K562 (cell line): ENCODE measurements at regions not wholly inside any gene's neighbourhood (a gene's known extent, or its start where the extent isn't known, plus 50 kb on each side); places are given as distances from the start of the nearest gene placed in this dataset.
"Not testable (repeated sequence)": the region's sequence is repeated elsewhere in the genome, so short reads cannot be mapped to it uniquely, and the experiment has no call there.

ENCODE experiments used
- ATAC-seq: fragments of 200-7000 bp; cut with Tn5 transposase; 3 replicates; pipeline ENCODE4 v1.9.1; 2020; ENCODE audit warnings: moderate library complexity
- BruUV-seq: library from RNA; stranded (reverse); fragments of 400-500 nt; replicated peaks from 2 replicates; lab custom pipeline; 2021; lab: Mats Ljungman, UMichigan
- CTCF ChIA-PET: fragments of 300-600 bp; formaldehyde crosslinking; extraction: SDS; loops from one replicate; lab custom pipeline; 2021; ENCODE audit warnings: low intra/inter-chr PET ratio; lab: Yijun Ruan, JAX
- POLR2A ChIA-PET: fragments of 300-600, 350-650 bp; sonication (Branson Sonifier 250); formaldehyde crosslinking; extraction: SDS; loops from one replicate; lab custom pipeline; 2021; ENCODE audit warnings: antibody characterized with exemption, inconsistent platforms; lab: Yijun Ruan, JAX
- DNase-seq, 4 experiments: peaks; one replicate each; pipeline versions ENCODE4 v3.0.0 to v3.0.0-alpha.2; 2011 to 2018; ENCODE audit warnings: low spot score in 3 of 4, mixed read lengths in 3 of 4; ENCODE audit errors: extremely low read depth in 1 of 4
- FAIRE-seq: peaks from 2 replicates; lab custom pipeline; 2011; peaks lifted over from hg19 to GRCh38; lab: Jason Lieb, UNC
- H2AFZ ChIP-seq: 2 replicates; pipeline ENCODE4 v1.6.0; 2011; ENCODE audit warnings: low read depth, low read length, control low read depth, inconsistent platforms
- H3K27ac ChIP-seq: fragments of 200-600 bp; 3 replicates; pipeline ENCODE4 v1.8.0; 2011; ENCODE audit warnings: low read depth, mild to moderate bottlenecking, control low read depth, inconsistent platforms, low read length, moderate library complexity, mixed read lengths; ENCODE audit errors: extremely low read depth
- H3K27me3 ChIP-seq, 2 experiments: fragments of 300-600 bp in 1 of 2; 2 replicates in 1 of 2; 3 replicates in 1 of 2; pipeline versions ENCODE4 v1.6.0 to v1.8.0; 2011; ENCODE audit warnings: inconsistent platforms in 2 of 2, low read length in 2 of 2, mild to moderate bottlenecking in 1 of 2, mixed read lengths in 1 of 2, moderate library complexity in 1 of 2; ENCODE audit not compliant: control insufficient read depth in 2 of 2, insufficient read depth in 2 of 2
- H3K36me3 ChIP-seq: fragments of 300-600 bp; 3 replicates; pipeline ENCODE4 v1.8.0; 2011; ENCODE audit warnings: mild to moderate bottlenecking, low read length, inconsistent platforms; ENCODE audit not compliant: control insufficient read depth, insufficient read depth
- H3K4me1 ChIP-seq, 2 experiments: fragments of 200-600 bp in 1 of 2; replicated peaks in 1 of 2; 2 replicates in 1 of 2; 3 replicates in 1 of 2; pipeline versions ENCODE4 v1.5.1 to v1.8.0; 2011; ENCODE audit warnings: inconsistent platforms in 2 of 2, low read length in 2 of 2, mild to moderate bottlenecking in 1 of 2, mixed read lengths in 1 of 2, moderate library complexity in 1 of 2; ENCODE audit not compliant: control insufficient read depth in 2 of 2, insufficient read depth in 2 of 2
- H3K4me2 ChIP-seq: 2 replicates; pipeline ENCODE4 v1.6.1; 2011; ENCODE audit warnings: low read length, control low read depth, inconsistent platforms, mixed read lengths; ENCODE audit not compliant: insufficient read depth
- H3K4me3 ChIP-seq: fragments of 200-600 bp; sonication (generic), shearing (Covaris generic); 2 replicates; pipeline ENCODE4 v1.5.1; 2016; ENCODE audit warnings: control low read depth, inconsistent platforms
- H3K79me2 ChIP-seq: fragments of 200-600 bp; 3 replicates; pipeline ENCODE4 v1.8.0; 2011; ENCODE audit warnings: low read length, inconsistent platforms; ENCODE audit not compliant: control insufficient read depth, insufficient read depth
- H3K9ac ChIP-seq, 2 experiments: 2 replicates each; pipeline versions ENCODE4 v1.6.0 to v1.6.1; 2011; ENCODE audit warnings: low read depth in 2 of 2, low read length in 2 of 2, control low read depth in 1 of 2, inconsistent platforms in 1 of 2, mild to moderate bottlenecking in 1 of 2, mixed read lengths in 1 of 2; ENCODE audit not compliant: insufficient read depth in 1 of 2
- H3K9me1 ChIP-seq: one replicate; pipeline ENCODE4 v1.6.0; 2011; ENCODE audit warnings: inconsistent platforms, mild to moderate bottlenecking, low read length, moderate library complexity; ENCODE audit not compliant: control insufficient read depth, insufficient read depth
- H3K9me3 ChIP-seq: replicated peaks from 2 replicates; pipeline ENCODE4 v1.5.1; 2011; ENCODE audit warnings: low read depth, low read length, inconsistent platforms; ENCODE audit not compliant: control insufficient read depth, insufficient read depth
- H4K20me1 ChIP-seq: replicated peaks from 2 replicates; pipeline ENCODE4 v1.6.1; 2011; ENCODE audit warnings: low read length, inconsistent platforms, mixed read lengths; ENCODE audit not compliant: control insufficient read depth, insufficient read depth
- ATF7 ChIP-seq: fragments of 450-650 bp; IDR thresholded peaks from 2 replicates; pipeline ENCODE4 v1.7.1; 2014; ENCODE audit warnings: mild to moderate bottlenecking, moderate library complexity
- HBP1 ChIP-seq: fragments of 450-650 bp; formaldehyde crosslinking; IDR thresholded peaks from 2 replicates; pipeline ENCODE4 v1.4.0; 2022; ENCODE audit warnings: missing genetic modification characterization
- NCOA6 ChIP-seq: fragments of 450-650 bp; IDR thresholded peaks from 2 replicates; pipeline ENCODE4 v1.6.1; 2017; ENCODE audit warnings: mild to moderate bottlenecking
- NFIC ChIP-seq: fragments of 450-650 bp; IDR thresholded peaks from 2 replicates; pipeline ENCODE4 v1.6.1; 2017; ENCODE audit warnings: mild to moderate bottlenecking, inconsistent platforms
- NR2C1 ChIP-seq, 2 experiments: fragments of 450-650 bp; IDR thresholded peaks; 2 replicates each; pipeline ENCODE4 v1.6.1; 2017; ENCODE audit warnings: mild to moderate bottlenecking in 2 of 2, antibody characterized with exemption in 1 of 2, inconsistent platforms in 1 of 2, missing compliant biosample characterization in 1 of 2, missing genetic modification characterization in 1 of 2
- THRB ChIP-seq: fragments of 450-650 bp; formaldehyde crosslinking; conservative IDR thresholded peaks from 2 replicates; pipeline ENCODE4 v1.4.0; 2022; ENCODE audit warnings: mild to moderate bottlenecking, missing genetic modification characterization
- TRIM28 ChIP-seq: fragments of 450-650 bp; IDR thresholded peaks from 2 replicates; pipeline ENCODE4 v1.6.1; 2017
- ZNF436 ChIP-seq: fragments of 250-450, 450-650 bp; sonication (Bioruptor Pico); formaldehyde crosslinking; IDR thresholded peaks from 2 replicates; pipeline ENCODE4 v1.7.0; 2020; ENCODE audit warnings: mild to moderate bottlenecking
- WGBS: fragments of 100-300 bp; shearing (Covaris generic); methylation state at CpG from one replicate; pipeline ENCODE4 v1.1.6; 2016; ENCODE audit warnings: low coverage, mixed read lengths; ENCODE audit not compliant: insufficient coverage; ENCODE audit errors: missing lambda C conversion rate; 5-methylcytosine and 5-hydroxymethylcytosine counted together
- in situ Hi-C: fragments of 300-500 bp; cut with MboI; formaldehyde crosslinking; loops from 4 replicates; pipeline ENCODE4 v1.15.0; 2018; ENCODE audit warnings: inconsistent platforms, mixed read lengths
- intact Hi-C: fragments of 100-400 bp; cut with micrococcal nuclease; formaldehyde crosslinking; loops from 2 replicates; pipeline ENCODE4 v1.14.2; 2022

GRCh38 chr2:116317111-116317510, 1497.4 kb upstream of the DDX18 start:
- no peak overlapping the region for H2AFZ ChIP-seq
- ATAC-seq (no peak), DNase-seq (no peak), FAIRE-seq (no peak)
- no peaks in the 10 kb centered on the region for H3K79me2 ChIP-seq
- no peaks in the 10 kb centered on the region; the same call in 1 of the 2 replicates for H3K9me3 ChIP-seq
- no TSS peak for BruUV-seq
- no peak overlapping the region for H3K4me2 ChIP-seq
- no peak overlapping the region for H3K4me3 ChIP-seq
- H4K20me1 ChIP-seq, result no peaks in the 10 kb centered on the region
- in situ Hi-C loops, result no loop called here
- H3K36me3 ChIP-seq, result no peaks in the 10 kb centered on the region
- H3K27me3 ChIP-seq, result no peaks in the 10 kb centered on the region
- ChIA-PET POLR2A (no interaction called here), CTCF (no interaction called here)
- H3K9ac ChIP-seq, result no peak overlapping the region
- intact Hi-C loops, result no loop called here
- TF ChIP-seq ZNF436 (no peak), NCOA6 (no peak), HBP1 (CRISPR knock-in tag) (no peak), NR2C1 (IDR thresholded peaks at IDR 0.05) (no peak), NR2C1 (tag; IDR thresholded peaks at IDR 0.05) (no peak), THRB (CRISPR knock-in tag) (no peak), TRIM28 (no peak), NFIC (no peak), ATF7 (no peak)
- 0% methylated on average over 2 of the region's 2 CpGs for WGBS
- no peaks in the 10 kb centered on the region for H3K9me1 ChIP-seq
- no peaks in the 10 kb centered on the region for H3K4me1 ChIP-seq
- H3K27ac ChIP-seq, result no peak overlapping the region

- H4K20me1 ChIP-seq, FAIRE-seq, ATAC-seq, H3K4me3 ChIP-seq, DNase-seq, H3K4me1 ChIP-seq, H3K79me2 ChIP-seq, POLR2A ChIA-PET, BruUV-seq, H3K9me1 ChIP-seq, H2AFZ ChIP-seq, H3K4me2 ChIP-seq, H3K27me3 ChIP-seq, H3K36me3 ChIP-seq, intact Hi-C loops, H3K9ac ChIP-seq, H3K9me3 ChIP-seq, in situ Hi-C loops, H3K27ac ChIP-seq, CTCF ChIA-PET: not testable (repeated sequence)
- 4% methylated on average over 8 of the region's 8 CpGs for WGBS
Observed at GRCh38 chr2:116318551-116318950, 1495.9 kb upstream of the DDX18 start.
